ENCODE measurements at regions not wholly inside any gene's neighbourhood (a gene's known extent, or its start where the extent isn't known, plus 50 kb on each side); places are given as distances from the start of the nearest gene placed in this dataset.
A peak's percentile ranks its signal among the peaks of the same experiment; 100 is the strongest.

GRCh38 chr17:77322514-77323412, 182.0 kb downstream of the SEC14L1 start (continued):
- TF ChIP-seq ZNF655 (CRISPR knock-in tag; IDR thresholded peaks at IDR 0.05): no peak
- no peak for TF ChIP-seq ETS1 (conservative IDR thresholded peaks at IDR 0.05; ENCODE audit: control insufficient read depth, low read depth, low read length)
- TF ChIP-seq TEAD1 (CRISPR knock-in tag; IDR thresholded peaks at IDR 0.05): 0 out of 4 replicates have a peak, but pooled peaks of 1 of the 2 experiments have one; percentile 30
- TF ChIP-seq ATF7 (IDR thresholded peaks at IDR 0.05): 0 out of 2 replicates have a peak, but pooled peaks have one; percentile 26
- peak in 2 of 3 experiments; percentile 47 to 62 for TF ChIP-seq YY1 (IDR thresholded peaks at IDR 0.05; ENCODE audit: borderline replicate concordance in 1 of 3, control insufficient read depth in 1 of 3, extremely low read depth in 1 of 3, insufficient read depth in 3 of 3, insufficient read length in 1 of 3, insufficient replicate concordance in 2 of 3, low read depth in 1 of 3, low read length in 2 of 3)
- peak; percentile 69; the same call in 1 of the 2 replicates for TF ChIP-seq SMARCA5 (IDR thresholded peaks at IDR 0.05)
- TF ChIP-seq MED1 (CRISPR knock-in tag; IDR thresholded peaks at IDR 0.05; ENCODE audit: borderline replicate concordance): no peak
- peak; percentile 4 for TF ChIP-seq BRD9 (IDR thresholded peaks at IDR 0.05; ENCODE audit: low read depth, partially characterized antibody)
- TF ChIP-seq ZC3H4 (CRISPR knock-in tag; IDR thresholded peaks at IDR 0.05; ENCODE audit: borderline replicate concordance): 0 out of 2 replicates have a peak, but pooled peaks have one; percentile 24
- TF ChIP-seq KAT7 (CRISPR knock-in tag; IDR thresholded peaks at IDR 0.05; ENCODE audit: borderline replicate concordance): 0 out of 2 replicates have a peak, but pooled peaks have one; percentile 78
- TF ChIP-seq DLX4 (CRISPR knock-in tag; IDR thresholded peaks at IDR 0.05): no peak
- TF ChIP-seq ZMIZ1 (IDR thresholded peaks at IDR 0.05; ENCODE audit: low read depth in 2 of 2, low read length in 2 of 2): no peak
- TF ChIP-seq CLOCK (CRISPR knock-in tag; IDR thresholded peaks at IDR 0.05; ENCODE audit: borderline replicate concordance): no peak
- TF ChIP-seq SMARCB1 (IDR thresholded peaks at IDR 0.05; ENCODE audit: insufficient read length, low read depth): no peak
- no peak for TF ChIP-seq DMBX1 (CRISPR knock-in tag; IDR thresholded peaks at IDR 0.05; ENCODE audit: borderline replicate concordance)
- no peak for TF ChIP-seq TGIF2 (CRISPR knock-in tag; IDR thresholded peaks at IDR 0.05)
